ENCODE measurements at regions not wholly inside any gene's neighbourhood (a gene's known extent, or its start where the extent isn't known, plus 50 kb on each side); places are given as distances from the start of the nearest gene placed in this dataset.

GRCh38 chr14:89600950-89601826 is 184.2 kb upstream of the FOXN3 start:
- no peak for TF ChIP-seq CTCF (IDR thresholded peaks at IDR 0.05)
- TF ChIP-seq POLR2A (IDR thresholded peaks at IDR 0.05) = no peak

Data from tibial nerve (tissue), 3 donors.